HG02759 (cell line): ENCODE measurements at regions not wholly inside any gene's neighbourhood (a gene's known extent, or its start where the extent isn't known, plus 50 kb on each side); places are given as distances from the start of the nearest gene placed in this dataset.
"Not testable (repeated sequence)": the region's sequence is repeated elsewhere in the genome, so short reads cannot be mapped to it uniquely, and the experiment has no call there.

Source experiments
- ATAC-seq: cut with Tn5 transposase; IDR thresholded peaks from one replicate; pipeline ENCODE4 v1.9.1; 2021; ENCODE audit warnings: mild to moderate bottlenecking, moderate library complexity; ENCODE audit not compliant: unreplicated experiment

DNA sequence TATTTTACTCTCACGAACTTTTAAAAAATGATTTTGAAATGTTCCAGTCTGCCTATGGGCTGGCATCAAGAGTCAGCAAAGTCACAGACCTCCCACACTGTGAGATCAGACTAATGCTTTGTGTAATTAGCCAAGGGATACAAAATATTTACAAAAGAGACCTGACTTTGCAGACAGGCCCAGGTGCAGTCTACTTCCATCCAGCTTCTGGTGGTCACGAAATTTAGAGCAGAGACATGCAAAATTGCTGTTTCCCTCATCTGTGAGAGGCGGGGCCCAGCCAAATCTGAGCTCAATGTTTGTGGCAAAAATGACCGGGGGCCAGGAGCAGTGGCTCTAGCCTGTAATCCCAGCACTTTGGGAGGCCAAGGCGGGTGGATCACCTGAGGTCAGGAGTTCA lies 82.5 kb upstream of the PITRM1 start:
- no peak for ATAC-seq

DNA sequence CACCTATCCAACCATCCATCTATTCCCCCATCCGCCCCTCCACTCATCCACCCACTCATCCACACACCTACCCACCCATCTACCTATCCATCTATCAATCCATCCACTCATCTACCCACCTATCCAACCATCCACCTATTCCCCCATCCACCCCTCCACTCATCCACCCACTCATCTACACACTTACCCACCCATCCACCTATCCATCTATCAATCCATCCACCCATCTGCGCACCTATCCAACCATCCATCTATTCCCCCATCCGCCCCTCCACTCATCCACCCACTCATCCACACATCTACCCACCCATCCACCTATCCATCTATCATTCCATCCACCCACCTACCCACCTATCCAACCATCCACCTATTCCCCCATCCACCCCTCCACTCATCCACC lies 81.4 kb upstream of the PITRM1 start:
- not testable (repeated sequence) for ATAC-seq

DNA sequence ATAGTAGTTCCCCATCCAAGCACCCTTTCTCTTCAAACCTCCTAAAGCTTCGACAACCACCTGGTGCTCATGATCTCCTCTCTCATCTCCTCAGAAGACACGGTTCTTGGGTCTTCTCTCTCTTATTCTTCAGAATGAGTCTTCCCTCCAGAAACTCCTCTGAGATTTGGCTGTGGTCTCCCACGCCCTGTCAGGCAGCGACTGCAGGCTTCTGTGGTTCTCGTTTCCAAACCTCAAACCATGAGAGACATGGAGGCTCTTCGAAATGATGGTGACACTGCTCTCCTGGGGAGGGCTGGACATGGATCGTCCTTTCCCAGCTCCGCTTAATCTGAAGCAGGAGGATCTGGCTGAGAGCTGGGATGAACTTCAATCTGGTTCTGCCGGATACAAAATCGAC lies 78.6 kb upstream of the PITRM1 start:
- no peak for ATAC-seq

DNA sequence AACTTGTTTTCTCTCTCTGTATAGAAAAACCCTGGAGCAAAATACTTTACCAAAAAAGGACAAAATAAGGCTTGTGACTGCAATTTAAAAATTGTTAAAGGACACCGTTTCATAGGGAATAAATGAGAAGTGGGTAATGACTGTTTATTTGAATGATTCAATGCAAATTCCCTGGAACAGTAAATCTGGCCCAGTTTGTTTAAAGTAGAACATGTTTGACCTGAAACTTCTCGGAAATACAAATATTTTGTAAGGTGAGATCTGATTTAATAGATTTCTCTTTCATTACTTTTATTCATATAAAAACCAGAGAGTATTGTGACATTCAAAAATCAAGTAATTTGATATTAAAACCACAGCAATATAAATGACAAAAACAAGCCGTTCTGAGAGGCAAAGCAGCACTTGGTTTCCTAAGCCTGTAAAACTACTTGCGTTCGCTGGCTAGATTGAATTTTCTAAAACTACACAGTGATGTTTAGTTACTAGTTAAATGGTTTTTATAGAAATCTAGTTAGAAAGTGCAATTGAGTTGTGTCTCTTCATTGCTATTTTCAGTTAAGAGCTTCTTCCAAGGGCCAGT lies 76.8 kb upstream of the PITRM1 start:
- no peak for ATAC-seq

DNA sequence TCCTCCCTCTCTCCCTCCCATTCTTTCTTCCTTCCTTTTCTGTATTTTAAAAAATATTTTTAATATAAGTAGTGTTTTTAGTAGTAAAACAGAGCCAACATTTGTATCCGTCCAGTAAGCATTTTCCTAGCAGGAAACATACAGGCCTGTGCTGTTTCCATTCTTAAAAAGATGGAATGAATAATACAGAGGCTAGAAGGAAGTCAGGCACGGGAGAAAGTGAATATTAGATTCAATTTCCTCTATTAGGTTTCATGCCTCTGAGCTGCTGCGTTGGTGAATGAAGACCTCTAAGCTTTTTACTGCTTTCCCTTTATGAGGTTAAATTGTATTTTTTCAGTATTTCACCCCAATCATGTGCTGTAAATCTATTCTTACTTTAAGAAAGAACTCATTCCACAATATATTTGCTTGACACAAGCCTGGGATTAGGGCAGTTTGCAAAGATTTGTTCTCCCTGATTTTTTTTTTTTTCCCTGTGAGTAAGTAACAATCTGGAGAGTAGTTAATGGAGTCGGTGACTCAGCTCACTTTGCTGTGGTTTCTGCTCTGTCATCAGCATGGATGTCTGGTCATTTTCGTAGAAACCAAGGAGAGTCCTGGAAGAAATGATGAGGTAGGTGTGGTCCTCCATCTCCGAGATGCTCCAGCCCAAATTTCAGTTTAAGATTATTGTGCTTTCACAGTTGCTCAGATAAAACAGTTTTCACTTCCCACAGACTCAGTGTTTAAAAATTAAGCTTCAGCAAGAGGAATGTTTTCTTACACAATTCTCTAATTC lies 76.1 kb upstream of the PITRM1 start:
- no peak for ATAC-seq

DNA sequence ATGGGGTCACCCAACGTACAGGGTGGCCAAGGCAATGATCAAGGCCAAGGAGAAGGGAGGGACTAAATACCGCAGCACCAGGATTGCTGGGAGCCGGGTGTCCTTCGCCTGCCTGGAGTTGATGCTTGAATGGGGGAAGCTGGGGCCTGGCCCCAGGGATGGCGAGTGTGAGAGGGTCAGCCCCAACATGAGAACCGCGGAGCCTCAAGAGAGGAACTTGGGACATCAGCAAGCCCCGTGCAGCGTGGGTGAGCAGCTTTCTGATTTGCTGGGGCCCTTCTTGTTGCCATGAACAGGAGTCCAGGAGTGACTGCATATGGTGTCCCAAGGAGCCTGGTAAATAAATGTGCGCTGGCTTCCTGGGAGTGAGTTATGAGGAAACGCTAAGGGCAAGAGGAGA lies 72.8 kb upstream of the PITRM1 start:
- ATAC-seq, result no peak

DNA sequence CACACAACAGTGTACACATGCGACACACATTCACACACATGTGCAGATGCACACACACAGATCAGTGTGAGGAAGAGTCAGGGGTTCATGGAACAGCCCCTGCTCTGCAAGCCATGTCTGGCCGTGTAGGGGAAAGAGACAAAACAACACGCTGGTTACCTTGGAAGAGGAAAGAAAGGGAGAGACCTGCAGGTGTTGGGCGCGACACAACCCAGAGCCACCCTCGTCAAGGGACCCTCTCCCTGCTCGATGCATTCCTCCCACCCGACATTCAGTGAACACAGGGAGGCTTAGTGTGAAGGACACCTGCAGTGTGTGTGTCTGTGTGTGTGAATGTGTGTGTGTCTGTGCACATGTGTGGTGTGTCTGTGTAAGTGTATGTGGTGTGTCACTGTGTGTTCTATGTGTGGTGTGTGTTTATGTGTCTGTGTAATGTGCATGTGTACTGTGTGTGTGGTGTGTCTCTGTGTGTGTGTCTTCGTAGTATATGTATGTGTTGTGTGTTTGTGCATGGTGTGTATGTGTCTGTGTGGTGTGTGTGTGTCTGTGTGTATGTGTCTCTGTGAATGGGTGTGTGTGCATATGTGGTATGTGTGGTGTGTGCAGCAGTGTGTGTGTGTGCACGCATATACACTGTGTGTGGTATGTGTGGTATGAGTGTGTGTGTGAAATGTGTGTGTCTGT lies 69.5 kb upstream of the PITRM1 start:
- no peak for ATAC-seq

DNA sequence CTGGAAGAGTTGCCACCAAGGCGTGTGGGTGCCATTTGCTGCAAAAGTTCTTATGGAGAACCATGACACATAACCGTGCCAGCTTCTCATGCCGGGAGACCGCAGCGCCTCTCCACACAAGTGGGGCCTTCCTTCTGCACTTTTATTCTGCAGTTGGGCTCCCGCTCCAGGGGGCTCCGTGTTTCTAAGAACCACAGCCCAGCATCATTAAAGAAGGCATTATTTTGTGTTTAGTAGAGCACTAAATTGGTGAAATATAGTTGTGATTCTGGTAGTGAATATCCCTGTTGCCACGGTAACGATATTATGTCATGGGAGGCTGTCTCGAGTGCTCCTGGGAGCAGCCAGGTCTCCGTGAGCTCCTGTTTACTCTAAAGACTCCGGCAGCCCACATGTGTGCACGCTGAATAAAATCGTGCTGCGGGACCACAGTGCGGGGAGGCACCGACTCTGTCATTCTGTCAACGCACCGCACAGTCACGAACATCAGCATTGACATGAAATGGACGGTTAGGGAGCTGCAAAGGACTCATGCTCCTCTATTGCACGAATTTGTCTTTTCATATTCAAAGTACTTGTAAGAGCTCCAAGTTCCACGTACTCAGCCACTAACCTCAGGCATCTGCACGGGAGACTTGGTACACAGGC lies 68.8 kb upstream of the PITRM1 start:
- no peak for ATAC-seq

DNA sequence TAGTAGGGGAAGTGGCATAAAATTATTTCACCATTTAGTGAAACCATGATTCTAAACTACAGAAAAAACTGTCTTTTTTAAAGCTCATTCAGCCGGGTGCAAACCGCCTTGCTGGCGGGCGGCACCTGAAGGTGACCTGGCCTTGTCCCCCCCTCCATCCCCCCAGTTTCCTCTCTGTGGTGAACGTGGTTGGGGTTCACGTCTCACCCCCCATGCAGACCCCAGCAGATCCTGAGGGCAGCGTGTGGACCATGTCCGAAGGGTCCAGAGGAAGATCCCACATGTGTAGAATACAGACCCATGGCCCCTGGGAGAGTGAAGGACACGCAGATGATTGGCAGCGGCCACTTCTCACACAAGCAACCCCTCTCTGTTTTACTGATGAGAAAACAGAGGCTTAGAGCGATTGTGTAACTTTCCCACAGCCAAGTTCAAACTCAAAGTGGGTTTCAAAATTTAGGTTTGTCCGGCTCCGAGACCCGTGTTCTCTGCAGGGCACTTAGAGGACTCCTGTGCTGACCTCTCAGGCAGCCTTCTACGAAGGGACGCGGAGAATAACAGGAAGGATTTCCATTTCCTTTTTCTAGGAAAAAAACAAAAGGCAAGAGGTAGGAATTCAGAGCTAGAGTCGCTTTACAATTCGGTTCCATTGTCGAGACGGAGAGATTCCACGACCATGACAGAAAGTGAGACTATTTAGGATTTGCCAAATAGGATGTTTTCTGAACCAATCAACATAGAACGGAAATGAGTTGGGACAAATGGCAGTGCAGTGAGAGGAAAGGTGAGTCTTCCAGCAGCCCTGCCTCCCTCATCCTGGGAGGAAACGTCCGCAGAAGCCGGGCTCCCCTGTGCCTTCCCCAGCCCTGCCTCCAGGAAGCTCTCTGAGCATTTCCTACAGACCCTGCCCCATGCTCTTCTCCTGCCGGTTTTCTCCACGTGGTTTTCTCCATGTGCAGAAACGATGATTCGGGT lies 67.6 kb upstream of the PITRM1 start:
- ATAC-seq, result no peak

DNA sequence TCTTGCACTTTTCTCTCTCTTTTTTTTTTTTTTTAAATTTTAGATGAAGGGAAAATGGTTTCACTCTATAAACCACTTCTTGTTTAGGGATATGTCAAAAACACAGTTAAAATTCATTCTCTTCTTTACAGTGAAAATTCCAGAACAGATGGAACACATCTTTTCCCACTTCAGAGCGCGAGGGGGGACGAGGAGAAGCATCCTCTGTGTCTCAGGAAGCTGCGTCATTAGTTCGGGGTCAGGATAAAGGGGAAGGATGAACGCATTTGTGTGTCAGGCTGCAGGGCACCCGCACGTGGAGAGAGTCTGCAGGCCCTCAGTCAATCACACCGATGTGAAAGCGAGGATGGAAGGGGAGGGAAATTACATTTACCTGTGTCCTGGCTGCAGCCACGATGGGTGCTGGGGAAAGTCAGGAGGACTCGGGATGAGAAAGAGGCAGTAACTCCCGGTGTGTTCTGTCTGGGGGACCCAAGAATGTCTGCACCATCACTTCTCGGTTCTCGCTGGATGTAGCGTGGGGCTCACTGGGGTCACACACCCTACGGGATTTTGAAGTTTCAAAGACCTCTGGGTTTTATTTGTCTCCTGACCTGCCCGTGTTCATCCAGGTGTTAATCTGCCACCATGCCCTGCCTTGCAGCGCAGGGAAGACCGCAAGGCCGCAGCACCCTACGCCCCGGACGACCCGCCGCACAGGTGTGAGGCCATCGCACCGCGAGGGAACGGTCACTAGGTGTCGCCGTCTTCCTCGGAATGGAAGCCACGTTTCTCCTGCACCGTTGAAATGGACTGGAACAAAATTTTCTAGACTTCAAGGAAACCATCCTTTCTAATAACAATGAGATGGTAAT lies 66.7 kb upstream of the PITRM1 start:
- peak; percentile 89 for ATAC-seq

DNA sequence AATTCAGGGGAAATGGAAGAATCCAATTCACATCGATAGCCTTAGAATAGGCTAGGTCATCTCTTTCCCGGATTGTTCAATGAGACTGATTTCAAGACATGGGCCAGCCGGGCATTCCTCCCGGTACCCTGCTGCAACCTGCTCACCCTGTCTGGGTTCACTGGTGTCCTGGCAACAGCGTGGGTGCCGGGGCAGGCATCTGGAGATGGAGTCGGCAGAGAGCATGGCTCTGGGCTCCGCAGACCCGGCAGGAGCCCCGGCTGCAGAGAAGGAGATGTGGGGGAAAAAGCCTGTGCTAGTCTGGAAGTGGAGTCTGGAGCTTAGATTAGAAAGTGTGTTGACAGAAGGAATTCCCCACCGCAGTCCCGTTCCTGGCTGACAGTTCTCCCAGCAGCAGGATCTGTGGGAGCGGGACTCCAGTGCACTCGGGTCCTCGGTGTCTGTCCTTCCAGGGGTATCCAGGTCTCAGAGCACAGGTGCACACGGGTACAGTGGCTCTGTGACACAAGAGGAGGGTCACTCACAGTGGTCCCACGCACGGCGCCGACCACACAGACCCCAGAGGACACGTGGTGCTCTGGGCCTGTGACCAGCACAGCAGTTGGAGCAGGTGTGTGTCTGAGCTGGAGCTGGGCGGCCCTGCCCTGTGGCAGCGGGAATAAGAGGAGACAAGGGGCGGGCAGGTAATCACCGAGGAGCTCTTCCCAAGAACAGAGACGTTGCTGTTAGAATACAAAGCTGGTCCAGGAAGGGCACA lies 65.7 kb upstream of the PITRM1 start:
- ATAC-seq, result no peak

DNA sequence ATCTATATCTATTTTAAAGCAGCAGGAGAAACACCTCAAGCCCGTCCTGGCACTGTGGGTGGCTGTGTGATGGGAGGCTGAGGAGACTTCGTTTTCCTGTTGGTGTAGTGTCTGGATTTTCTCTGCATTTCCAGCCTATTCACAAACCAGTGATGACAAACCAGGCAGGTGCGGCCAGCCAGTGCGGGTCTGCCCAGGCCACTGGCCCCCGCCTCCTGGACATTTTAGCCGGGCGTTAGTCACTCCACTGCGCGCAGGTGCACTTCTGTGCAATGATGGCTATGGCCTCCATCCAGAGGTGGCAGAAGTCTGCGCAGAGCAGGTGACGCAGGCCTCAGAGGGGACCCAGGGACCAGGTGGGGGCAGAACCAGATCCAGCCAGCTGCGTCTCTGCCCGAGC lies 64.9 kb upstream of the PITRM1 start:
- no peak for ATAC-seq

DNA sequence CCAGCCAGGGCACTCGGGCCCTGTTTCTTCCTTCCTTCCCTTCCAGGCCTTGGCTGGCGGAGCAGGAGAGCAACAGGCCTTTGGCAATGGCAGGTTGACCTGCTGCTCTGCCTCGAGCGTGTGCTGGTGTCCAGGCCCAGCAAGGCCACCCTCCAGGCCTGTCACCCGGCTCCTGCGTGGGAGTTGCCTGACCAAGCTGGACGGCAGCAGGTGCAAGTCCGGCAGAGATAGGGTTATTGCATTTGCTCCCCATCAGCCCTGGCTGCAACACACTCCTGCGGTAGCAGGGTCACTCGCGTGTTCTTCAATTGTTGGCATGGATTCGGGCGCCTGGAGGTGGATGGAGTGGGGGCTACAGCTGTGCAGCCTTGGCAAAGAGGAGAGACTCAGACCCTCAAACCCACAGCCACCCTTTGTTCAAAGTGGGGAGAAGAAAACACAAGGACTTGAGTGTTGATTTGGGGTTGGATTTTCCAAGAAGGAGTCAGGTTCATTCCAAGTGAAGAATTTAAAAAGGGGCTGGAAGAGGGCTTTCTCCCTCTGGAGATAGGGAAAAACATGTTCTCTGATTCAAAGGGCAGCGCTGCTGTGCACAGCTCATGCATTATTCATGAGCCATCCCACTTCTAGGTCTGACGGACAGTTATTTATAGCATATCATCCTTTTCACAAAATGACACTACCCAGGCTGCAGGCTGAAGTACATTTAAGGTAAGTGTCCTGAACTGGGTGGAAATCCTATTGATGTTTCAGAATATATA lies 64.2 kb upstream of the PITRM1 start:
- no peak for ATAC-seq

DNA sequence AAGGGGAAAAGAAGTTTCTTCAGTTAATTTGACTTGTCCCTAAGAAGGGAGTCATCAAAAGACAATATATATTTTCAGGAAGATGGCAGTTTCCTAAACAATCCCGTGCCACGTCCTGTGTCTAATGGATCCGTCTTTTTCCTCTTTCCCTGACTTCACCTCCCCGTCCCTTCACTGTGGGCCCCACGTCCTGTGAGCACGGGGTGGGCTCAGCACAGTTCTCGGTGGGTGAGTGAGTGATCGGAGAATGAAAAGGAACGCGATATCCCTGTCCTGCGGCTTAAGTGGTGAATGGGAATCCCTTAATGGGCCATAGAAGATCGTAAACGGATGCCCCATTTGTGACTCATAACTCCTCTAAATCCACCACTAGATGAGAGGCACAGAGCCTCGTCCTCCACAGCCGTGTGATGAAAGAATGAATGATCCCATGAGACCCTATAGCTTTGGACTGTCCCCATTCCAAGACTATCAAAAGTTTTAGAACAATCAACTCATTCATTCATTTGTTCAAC lies 63.5 kb upstream of the PITRM1 start:
- no peak for ATAC-seq

DNA sequence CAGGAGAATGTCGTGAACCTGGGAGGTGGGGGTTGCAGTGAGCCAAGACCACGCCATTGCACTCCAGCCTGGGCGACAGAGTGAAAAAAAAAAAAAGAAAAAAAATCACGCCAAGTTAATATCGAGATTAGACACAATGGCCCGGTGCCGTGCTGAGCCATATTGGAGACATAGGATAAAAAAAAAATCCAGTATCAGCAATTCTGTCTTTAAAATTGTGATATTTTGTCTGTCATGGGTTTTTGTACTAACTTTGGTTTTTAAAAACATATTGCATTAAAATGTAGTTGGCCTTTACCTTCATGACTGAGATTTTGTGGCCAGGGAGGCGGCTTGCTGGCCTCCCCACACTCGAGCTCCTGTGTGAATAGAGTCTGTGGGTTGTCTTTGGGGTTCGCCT lies 62.8 kb upstream of the PITRM1 start:
- ATAC-seq, result no peak

DNA sequence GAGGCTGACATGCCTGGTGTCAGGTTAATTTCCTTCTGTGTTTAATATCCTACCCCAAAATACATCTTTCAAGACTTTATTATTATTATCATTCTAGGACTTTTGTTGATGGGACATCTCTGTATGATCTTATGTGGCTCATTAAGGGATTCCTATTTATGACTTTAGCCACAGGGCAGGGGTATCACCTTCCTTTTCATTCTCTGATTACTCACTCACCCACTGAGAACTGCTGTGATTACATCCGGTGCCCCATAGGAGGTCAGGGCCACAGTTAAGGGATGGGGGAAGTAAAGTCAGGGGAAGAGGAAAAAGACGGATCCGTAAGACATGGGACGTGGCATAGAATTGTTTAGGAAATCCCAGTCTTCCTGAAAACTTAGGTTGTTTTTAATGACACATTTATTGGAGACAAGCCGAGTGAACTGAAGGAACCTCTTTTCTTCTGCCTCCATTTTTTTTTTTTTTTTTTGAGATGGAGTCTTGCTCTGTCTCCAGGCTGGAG lies 61.0 kb upstream of the PITRM1 start:
- ATAC-seq, result no peak

DNA sequence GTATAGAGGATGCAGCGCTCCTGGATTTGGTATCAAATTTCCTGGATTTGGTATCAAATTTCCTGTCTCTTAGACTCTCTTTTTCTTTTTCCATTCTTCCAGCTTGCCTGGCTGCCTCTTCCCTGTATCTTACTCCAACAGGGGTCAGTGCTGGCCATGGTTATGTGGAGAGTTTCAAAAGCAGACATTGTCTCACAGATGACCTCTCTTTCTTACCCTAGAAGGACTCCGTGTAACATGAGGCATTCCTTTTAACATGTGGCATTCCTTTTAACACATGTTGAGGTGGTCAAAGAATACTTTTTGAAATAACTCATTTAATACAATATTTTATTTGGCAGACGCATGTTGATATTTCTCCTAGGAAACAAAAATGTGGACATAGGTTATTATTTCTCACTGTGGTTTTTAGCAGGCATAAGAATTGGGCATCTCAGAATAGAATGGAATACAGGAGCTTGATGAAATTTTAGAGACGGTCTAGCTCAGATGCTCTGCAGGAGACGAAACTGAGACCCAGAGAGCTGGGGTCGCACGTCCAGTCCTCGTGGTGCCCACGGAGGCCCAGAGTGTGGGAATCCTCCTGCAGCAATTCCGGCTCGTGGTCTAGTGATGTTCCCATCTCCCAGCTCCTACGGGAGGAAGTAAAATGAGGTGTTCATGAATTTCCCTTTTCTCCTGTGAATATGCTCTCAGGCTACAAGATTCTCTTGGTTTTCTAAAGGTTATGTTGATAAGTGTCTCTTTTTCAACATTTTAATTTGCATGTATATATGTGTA lies 59.6 kb upstream of the PITRM1 start:
- ATAC-seq, result no peak
